ENCODE measurements at regions not wholly inside any gene's neighbourhood (a gene's known extent, or its start where the extent isn't known, plus 50 kb on each side); places are given as distances from the start of the nearest gene placed in this dataset.

DNA sequence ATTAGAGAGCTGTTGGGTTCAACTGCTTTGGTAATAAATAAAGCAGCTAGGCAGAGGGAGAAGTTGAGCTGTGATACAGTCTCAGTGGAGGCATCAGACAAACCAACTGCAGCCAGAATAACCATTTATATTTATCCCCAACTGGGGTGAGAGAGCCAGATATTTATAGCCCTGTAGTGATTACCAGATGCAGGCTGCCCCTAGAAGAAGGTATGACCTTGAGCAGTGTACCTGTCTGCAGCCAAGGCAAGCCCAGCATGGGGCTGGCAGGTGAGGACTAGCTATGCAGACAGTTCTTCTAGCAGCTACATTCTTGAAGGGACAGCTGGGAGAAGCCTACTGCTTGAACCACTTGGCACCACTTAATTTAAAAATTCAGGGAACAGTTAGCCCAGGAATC is 144.4 kb upstream of the EPHA3 start:
- TF ChIP-seq, protein P1, sequence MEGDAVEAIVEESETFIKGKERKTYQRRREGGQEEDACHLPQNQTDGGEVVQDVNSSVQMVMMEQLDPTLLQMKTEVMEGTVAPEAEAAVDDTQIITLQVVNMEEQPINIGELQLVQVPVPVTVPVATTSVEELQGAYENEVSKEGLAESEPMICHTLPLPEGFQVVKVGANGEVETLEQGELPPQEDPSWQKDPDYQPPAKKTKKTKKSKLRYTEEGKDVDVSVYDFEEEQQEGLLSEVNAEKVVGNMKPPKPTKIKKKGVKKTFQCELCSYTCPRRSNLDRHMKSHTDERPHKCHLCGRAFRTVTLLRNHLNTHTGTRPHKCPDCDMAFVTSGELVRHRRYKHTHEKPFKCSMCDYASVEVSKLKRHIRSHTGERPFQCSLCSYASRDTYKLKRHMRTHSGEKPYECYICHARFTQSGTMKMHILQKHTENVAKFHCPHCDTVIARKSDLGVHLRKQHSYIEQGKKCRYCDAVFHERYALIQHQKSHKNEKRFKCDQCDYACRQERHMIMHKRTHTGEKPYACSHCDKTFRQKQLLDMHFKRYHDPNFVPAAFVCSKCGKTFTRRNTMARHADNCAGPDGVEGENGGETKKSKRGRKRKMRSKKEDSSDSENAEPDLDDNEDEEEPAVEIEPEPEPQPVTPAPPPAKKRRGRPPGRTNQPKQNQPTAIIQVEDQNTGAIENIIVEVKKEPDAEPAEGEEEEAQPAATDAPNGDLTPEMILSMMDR (IDR thresholded peaks at IDR 0.05), result no peak
- no peak for TF ChIP-seq POLR2A (IDR thresholded peaks at IDR 0.05)
